Upper lobe of left lung (tissue), 4 donors: ENCODE measurements at regions not wholly inside any gene's neighbourhood (a gene's known extent, or its start where the extent isn't known, plus 50 kb on each side); places are given as distances from the start of the nearest gene placed in this dataset.

Experiments
- CTCF ChIP-seq, 6 experiments: fragments of 450-650 bp in 4 of 6; fragments of 200-600 bp in 2 of 6; sonication (generic) in 2 of 6; IDR thresholded peaks; one replicate each; pipeline ENCODE4 v1.5.1; 2016 to 2019; ENCODE audit warnings: antibody characterized with exemption in 6 of 6
- POLR2AphosphoS5 ChIP-seq, 2 donors: sonication (generic); formaldehyde crosslinking; IDR thresholded peaks; one replicate each; pipeline ENCODE4 v1.5.1; 2017; ENCODE audit warnings: antibody characterized with exemption in 2 of 2

- TF ChIP-seq CTCF (IDR thresholded peaks at IDR 0.05) = peak in 3 of 6 experiments; percentile 15 to 26 (median 17)
- TF ChIP-seq POLR2AphosphoS5 (IDR thresholded peaks at IDR 0.05) = no peak
Observed at GRCh38 chr3:63193647-63194046, 84.5 kb upstream of the SYNPR start.
